HEK293T (cell line): ENCODE measurements at regions not wholly inside any gene's neighbourhood (a gene's known extent, or its start where the extent isn't known, plus 50 kb on each side); places are given as distances from the start of the nearest gene placed in this dataset.

Source experiments
- ARNT ChIP-seq: fragments of 450-650 bp; IDR thresholded peaks from 2 replicates; pipeline ENCODE4 v1.6.1; 2017; ENCODE audit warnings: mild to moderate bottlenecking
- FOXA1 ChIP-seq: fragments of 450-650 bp; IDR thresholded peaks from 2 replicates; pipeline ENCODE4 v1.6.1; 2016; ENCODE audit warnings: mild to moderate bottlenecking
- HDGF ChIP-seq: fragments of 450-650 bp; IDR thresholded peaks from 2 replicates; pipeline ENCODE4 v1.6.1; 2017; ENCODE audit warnings: antibody characterized with exemption, borderline replicate concordance
- NFRKB ChIP-seq: fragments of 450-650 bp; IDR thresholded peaks from 2 replicates; pipeline ENCODE4 v1.6.1; 2016; ENCODE audit warnings: mild to moderate bottlenecking, moderate library complexity
- SP1 ChIP-seq: fragments of 450-650 bp; IDR thresholded peaks from 2 replicates; pipeline ENCODE4 v1.6.1; 2017
- SUZ12 ChIP-seq: fragments of 450-650 bp; IDR thresholded peaks from 2 replicates; pipeline ENCODE4 v1.6.1; 2016; ENCODE audit warnings: mild to moderate bottlenecking
- TARDBP ChIP-seq: fragments of 450-650 bp; IDR thresholded peaks from 2 replicates; pipeline ENCODE4 v1.6.1; 2016
- TF ChIP-seq, protein P1 (sequence below): fragments of 450-650 bp; IDR thresholded peaks from 2 replicates; pipeline ENCODE4 v1.6.1; 2016

DNA sequence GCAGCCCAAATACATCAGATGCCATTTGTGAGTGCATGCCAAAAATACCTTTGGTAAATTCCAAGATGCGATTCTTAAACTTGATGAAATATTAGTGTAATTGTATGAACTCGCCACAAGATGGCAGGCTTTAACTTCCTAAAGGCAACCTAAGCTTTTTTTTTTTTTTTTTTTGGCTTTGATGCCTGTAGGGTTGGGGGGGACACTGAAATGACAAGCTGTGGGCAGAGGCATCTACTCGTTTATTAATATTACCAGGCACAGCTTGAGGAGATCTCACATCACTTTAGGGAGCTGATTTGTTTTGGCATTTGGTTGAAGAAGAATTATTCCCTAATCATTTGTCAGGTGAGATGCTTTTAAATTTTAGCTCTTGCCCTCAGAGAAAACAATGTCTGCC is 126.7 kb upstream of the CCDC196 start:
- TF ChIP-seq SP1 (no peak), SUZ12 (no peak), FOXA1 (no peak), ARNT (no peak), TARDBP (no peak), NFRKB (no peak), HDGF (no peak)
- TF ChIP-seq, protein P1, sequence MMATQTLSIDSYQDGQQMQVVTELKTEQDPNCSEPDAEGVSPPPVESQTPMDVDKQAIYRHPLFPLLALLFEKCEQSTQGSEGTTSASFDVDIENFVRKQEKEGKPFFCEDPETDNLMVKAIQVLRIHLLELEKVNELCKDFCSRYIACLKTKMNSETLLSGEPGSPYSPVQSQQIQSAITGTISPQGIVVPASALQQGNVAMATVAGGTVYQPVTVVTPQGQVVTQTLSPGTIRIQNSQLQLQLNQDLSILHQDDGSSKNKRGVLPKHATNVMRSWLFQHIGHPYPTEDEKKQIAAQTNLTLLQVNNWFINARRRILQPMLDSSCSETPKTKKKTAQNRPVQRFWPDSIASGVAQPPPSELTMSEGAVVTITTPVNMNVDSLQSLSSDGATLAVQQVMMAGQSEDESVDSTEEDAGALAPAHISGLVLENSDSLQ = no peak
